ENCODE measurements at regions not wholly inside any gene's neighbourhood (a gene's known extent, or its start where the extent isn't known, plus 50 kb on each side); places are given as distances from the start of the nearest gene placed in this dataset.

DNA sequence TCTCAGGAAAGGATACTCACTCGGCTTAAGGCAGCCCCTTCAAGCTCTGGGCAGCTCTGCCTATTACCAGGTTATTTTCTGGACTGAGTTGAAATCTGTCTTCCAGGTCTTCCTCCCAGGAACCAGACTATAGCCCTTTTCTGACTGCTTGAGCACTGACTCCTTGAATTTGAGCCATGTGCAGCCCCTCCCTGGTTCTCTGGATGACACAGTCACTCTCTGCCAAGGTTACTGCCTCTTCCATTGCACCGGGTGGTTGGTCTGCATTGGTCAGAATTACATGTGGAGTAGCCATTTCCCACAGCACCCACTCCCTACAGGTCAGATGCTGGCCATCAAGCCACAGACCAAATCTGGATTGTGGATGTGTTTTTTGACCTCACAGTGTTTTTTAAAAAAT lies 81.9 kb downstream of the KLF4 start:
- Histone ChIP-seq H3K27me3 (no peaks in the 10 kb centered on the region), H3K4me1 (no peaks in the 10 kb centered on the region), H3K36me3 (no peaks in the 10 kb centered on the region), H3K9me3 (no peaks in the 10 kb centered on the region), H3K4me3 (no peak overlapping the region), H3K27ac (no peak overlapping the region)
- no peak for DNase-seq
- WGBS, 5 donors: 39 to 56% (median 45%) methylated on average over 2 of the region's 2 CpGs
- intact Hi-C loops (cut with DNase I; ENCODE audit: low total_unique reads): no loop called here
- no peak for TF ChIP-seq EP300 (IDR thresholded peaks at IDR 0.05)
- TF ChIP-seq, protein P1, sequence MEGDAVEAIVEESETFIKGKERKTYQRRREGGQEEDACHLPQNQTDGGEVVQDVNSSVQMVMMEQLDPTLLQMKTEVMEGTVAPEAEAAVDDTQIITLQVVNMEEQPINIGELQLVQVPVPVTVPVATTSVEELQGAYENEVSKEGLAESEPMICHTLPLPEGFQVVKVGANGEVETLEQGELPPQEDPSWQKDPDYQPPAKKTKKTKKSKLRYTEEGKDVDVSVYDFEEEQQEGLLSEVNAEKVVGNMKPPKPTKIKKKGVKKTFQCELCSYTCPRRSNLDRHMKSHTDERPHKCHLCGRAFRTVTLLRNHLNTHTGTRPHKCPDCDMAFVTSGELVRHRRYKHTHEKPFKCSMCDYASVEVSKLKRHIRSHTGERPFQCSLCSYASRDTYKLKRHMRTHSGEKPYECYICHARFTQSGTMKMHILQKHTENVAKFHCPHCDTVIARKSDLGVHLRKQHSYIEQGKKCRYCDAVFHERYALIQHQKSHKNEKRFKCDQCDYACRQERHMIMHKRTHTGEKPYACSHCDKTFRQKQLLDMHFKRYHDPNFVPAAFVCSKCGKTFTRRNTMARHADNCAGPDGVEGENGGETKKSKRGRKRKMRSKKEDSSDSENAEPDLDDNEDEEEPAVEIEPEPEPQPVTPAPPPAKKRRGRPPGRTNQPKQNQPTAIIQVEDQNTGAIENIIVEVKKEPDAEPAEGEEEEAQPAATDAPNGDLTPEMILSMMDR (IDR thresholded peaks at IDR 0.05): no peak
- TF ChIP-seq POLR2A (IDR thresholded peaks at IDR 0.05): no peak
- TF ChIP-seq POLR2AphosphoS5 (IDR thresholded peaks at IDR 0.05): no peak

DNA sequence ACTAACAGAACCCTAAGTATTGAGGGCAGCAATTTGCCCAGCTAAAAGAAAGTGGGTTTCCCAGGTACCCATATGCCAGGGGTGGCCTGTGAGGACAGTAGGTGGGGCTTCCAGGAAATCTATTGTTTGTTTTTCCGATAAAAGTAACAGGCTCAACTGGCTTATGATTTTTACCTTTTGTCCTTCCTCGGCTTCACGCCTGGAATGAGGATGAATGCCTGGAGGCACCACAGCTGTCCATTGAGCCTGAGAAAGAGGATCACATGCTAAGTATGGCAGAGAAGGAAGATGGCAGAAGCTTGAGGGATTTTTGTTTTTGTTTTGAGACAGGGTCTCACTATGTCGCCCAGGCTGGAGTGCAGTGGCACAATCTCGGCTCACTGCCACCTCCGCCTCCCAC lies 84.1 kb downstream of the KLF4 start:
- Histone ChIP-seq H3K9me3 (no peaks in the 10 kb centered on the region), H3K27me3 (no peaks in the 10 kb centered on the region), H3K4me3 (no peak overlapping the region), H3K4me1 (no peaks in the 10 kb centered on the region), H3K36me3 (no peaks in the 10 kb centered on the region), H3K27ac (no peak overlapping the region)
- 74 to 91% (median 82%) methylated on average over 4 to 6 of the region's 6 CpGs for WGBS, 5 donors
- intact Hi-C loops (cut with DNase I; ENCODE audit: low total_unique reads): no loop called here
- TF ChIP-seq POLR2A (IDR thresholded peaks at IDR 0.05) (no peak), POLR2AphosphoS5 (IDR thresholded peaks at IDR 0.05) (no peak), EP300 (IDR thresholded peaks at IDR 0.05) (no peak)
- TF ChIP-seq, protein P1 (IDR thresholded peaks at IDR 0.05): no peak
- no peak for DNase-seq

DNA sequence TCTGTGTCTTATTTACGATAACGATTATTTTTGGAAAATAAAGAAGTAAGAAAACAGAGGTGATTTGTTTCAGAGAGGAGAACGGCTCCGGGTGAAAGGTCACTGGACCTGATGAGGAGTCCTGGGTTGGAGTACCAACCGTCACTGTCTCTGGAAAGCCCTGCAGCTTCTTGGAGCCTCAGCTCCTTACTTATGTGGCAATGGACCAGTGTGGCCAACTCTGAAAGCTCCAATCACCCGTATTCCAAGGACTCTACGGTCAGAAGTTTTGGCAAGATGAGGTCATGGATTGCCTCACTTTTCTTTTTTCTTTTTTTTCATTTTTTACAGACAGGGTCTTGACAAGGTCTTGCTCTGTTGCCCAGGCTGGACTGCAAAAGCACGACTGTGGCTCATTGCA lies 84.8 kb downstream of the KLF4 start:
- Histone ChIP-seq H3K4me3 (no peak overlapping the region), H3K27me3 (no peaks in the 10 kb centered on the region), H3K4me1 (no peaks in the 10 kb centered on the region), H3K9me3 (no peaks in the 10 kb centered on the region), H3K27ac (no peak overlapping the region), H3K36me3 (no peaks in the 10 kb centered on the region)
- WGBS, 5 donors: 82 to 86% (median 84%) methylated on average over 8 of the region's 8 CpGs
- no peak for DNase-seq
- intact Hi-C loops (cut with DNase I; ENCODE audit: low total_unique reads): no loop called here
- TF ChIP-seq POLR2A (IDR thresholded peaks at IDR 0.05) (no peak), POLR2AphosphoS5 (IDR thresholded peaks at IDR 0.05) (no peak), EP300 (IDR thresholded peaks at IDR 0.05) (no peak)
- TF ChIP-seq, protein P1 (IDR thresholded peaks at IDR 0.05): no peak

DNA sequence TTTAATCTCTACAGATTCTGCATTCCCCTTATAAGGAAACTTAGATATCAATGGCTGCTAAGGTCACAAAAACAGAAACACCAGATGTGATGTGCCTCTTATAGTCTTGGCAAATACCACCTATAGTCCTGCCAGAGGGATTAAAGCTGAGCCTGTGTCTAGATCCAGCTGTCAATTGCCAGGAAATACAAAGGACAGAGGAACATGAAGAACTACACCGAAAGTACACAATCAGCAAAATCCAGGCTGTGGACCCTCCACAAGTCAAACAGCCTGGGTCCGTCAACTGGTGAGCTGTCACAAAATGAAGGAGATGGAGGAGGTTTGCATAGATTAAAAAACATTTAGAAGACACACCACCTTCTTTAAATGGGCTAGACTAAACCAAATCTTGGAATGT lies 85.4 kb downstream of the KLF4 start:
- WGBS, 5 donors: 36 to 80% (median 64%) methylated on average over 2 of the region's 2 CpGs

More for the DNA sequence above, 85.4 kb downstream of the KLF4 start:
- peak in 1 of 2 donors; percentile 63 for DNase-seq
- Histone ChIP-seq H3K4me3 (no peak overlapping the region), H3K4me1 (no peaks in the 10 kb centered on the region), H3K9me3 (no peaks in the 10 kb centered on the region), H3K36me3 (no peaks in the 10 kb centered on the region), H3K27ac (no peak overlapping the region), H3K27me3 (no peaks in the 10 kb centered on the region)
- TF ChIP-seq, protein P1 (IDR thresholded peaks at IDR 0.05): no peak
- no peak for TF ChIP-seq POLR2A (IDR thresholded peaks at IDR 0.05)
- no peak for TF ChIP-seq POLR2AphosphoS5 (IDR thresholded peaks at IDR 0.05)
- TF ChIP-seq EP300 (IDR thresholded peaks at IDR 0.05): no peak
- intact Hi-C loops (cut with DNase I; ENCODE audit: low total_unique reads): no loop called here
